LoVo (cell line): ENCODE measurements at regions not wholly inside any gene's neighbourhood (a gene's known extent, or its start where the extent isn't known, plus 50 kb on each side); places are given as distances from the start of the nearest gene placed in this dataset.
"Not testable (repeated sequence)": the region's sequence is repeated elsewhere in the genome, so short reads cannot be mapped to it uniquely, and the experiment has no call there.

Experiments used
- DNase-seq: peaks from one replicate; pipeline ENCODE4 v3.0.0-alpha.2; 2016; ENCODE audit warnings: low spot score

- no peak for DNase-seq
These were observed 473.8 kb upstream of the HSF2 start for GRCh38 chr6:121925534-121926255.

- no peak for DNase-seq
These were observed 470.2 kb upstream of the HSF2 start for GRCh38 chr6:121929301-121929700.

GRCh38 chr6:121932076-121932991, 467.1 kb upstream of the HSF2 start:
- peak; percentile 46 for DNase-seq

DNA sequence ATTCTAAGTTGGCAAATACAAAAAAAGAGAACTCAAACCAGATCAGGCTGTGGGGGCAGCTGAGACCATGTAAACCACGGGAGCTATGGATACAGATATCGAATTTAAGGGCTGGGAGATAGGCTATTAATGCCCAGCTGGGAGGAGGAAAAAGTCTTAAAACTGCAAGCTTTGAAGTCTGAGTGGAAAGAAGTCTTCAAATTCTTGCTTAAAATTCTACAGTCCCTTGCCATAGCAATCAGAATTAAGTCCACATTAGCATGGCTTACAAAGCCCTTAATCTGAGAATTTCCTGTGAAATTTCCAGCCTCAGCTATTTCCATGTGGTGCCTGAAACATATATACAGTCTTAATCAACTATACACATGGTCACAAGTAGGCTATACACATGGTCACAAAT, 465.0 kb upstream of the HSF2 start:
- DNase-seq = no peak

- no peak for DNase-seq
These were observed 458.7 kb upstream of the HSF2 start for GRCh38 chr6:121940728-121941127.

- DNase-seq = no peak
These were observed 455.1 kb upstream of the HSF2 start for GRCh38 chr6:121944354-121944753.

GRCh38 chr6:121951123-121951522, 448.3 kb upstream of the HSF2 start:
- no peak for DNase-seq

GRCh38 chr6:121951918-121952379, 447.5 kb upstream of the HSF2 start:
- DNase-seq = no peak

- DNase-seq = not testable (repeated sequence)
These were observed 444.1 kb upstream of the HSF2 start for GRCh38 chr6:121955401-121955800.

DNA sequence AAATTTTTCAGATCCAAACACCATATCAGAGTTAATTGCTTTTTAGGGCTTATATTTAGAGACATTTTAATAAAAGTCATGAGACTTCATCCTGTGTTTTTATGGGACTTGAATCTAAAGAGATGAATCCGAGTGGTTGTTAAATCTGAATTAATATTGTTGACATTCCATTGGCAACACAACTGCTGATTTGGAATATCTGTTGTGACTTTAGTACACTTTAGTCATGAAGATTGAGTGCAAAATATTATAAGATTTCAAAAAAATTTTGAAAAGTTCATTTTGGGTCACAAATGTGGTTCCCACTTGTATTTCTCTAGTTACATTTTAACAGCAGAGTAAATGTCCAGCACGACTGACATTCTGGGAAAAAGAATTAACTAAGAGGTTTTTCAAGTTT, 442.7 kb upstream of the HSF2 start:
- no peak for DNase-seq

DNA sequence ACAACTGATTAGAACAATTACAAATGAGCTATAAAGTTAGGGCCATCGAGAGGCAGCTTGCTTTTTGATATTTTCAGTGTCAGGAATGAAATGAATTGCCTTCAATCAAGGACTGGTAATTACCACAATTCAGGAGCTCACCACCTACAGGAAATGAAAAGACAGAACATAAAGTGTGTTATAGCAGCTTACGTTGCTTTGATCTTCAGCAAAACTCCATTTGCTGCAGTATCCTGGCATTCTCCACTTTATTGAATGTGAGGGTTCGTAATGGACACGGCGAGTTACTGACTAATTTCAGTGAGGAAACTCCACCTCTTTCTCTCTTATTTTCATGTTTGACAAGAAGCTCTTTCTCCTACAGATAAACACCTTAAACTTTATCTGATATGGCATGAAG, 440.0 kb upstream of the HSF2 start:
- DNase-seq = no peak

- DNase-seq = no peak
These were observed 437.8 kb upstream of the HSF2 start for GRCh38 chr6:121961619-121962125.

- no peak for DNase-seq
These were observed 435.6 kb upstream of the HSF2 start for GRCh38 chr6:121963826-121964225.

DNA sequence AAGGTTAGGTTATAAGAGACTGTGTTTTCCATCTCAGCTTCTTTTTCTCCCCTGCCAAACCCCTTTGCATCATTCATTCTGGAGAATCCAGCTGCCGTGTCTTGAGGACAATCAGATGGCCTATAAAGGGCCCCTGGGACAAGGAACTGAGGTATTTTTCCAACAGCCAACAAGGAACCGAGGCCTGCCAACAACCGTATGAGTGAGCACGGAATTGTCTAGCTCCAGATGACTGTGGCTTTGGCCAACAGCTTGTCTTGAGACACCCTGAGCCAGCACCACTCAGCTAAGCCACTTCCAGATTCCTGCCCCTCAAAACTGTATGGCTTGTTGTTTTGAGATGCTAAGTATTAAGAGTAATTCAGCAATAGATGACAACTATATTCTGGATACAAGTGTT, 433.7 kb upstream of the HSF2 start:
- DNase-seq = no peak

DNA sequence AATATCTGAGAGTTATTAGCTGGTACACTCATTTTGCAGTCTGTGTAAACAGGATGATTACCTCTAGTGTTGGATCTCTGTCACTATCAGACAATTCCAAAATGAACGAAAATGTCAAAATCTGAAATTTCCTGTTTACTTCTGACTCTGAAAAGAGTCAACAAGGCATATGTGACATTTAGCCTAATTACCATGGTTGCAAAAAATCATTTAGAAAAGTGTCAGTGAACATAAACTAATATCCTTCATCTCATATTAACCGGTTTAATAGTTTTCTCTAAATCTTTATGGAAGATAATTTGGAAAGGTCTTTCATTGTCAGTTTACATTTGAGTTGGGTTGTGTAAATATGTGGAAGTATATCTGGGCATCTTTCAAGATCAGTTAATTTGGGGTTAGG, 431.8 kb upstream of the HSF2 start:
- DNase-seq = no peak

DNA sequence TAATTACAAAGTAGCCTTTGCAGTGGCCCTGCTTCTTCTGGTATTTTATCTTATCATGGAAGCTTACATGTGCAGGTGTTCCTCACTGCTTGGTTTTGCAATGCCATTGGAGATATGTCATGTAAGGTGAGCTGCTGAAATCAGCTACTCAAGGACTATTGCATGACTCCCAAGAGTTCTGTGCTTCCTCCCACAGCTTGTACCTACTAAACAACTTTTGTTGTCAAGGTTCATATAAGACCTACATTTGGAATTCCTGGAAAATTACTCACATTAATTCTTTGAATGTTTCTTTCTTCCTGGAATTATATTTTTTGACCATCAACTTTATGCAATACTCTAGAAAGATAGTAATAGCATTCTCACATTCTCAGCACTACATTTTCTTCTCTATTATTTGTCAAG, 427.5 kb upstream of the HSF2 start:
- DNase-seq = peak; percentile 11

DNA sequence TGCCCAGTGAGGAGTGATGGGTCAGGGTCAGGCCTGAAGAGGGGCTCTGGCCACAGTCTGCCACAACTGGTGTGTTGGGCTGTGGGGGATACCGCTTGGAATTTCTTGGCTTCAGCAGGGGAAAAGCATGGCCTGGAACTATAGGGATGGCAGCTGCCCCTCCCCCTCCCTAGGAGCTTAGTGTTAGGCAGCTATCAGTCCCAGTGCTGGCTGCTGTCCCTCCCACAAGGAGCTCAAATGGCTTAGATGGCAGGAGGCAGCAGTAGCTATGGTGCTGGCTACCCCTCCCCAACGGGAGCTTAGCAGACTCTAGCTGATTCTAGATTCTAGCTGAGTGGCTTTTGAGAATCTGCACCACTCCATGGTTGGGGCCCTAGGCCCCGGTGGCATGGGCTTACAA, 414.5 kb upstream of the HSF2 start:
- DNase-seq = no peak

GRCh38 chr6:121993362-121993761, 406.1 kb upstream of the HSF2 start:
- DNase-seq = no peak

GRCh38 chr6:121994919-121995318, 404.5 kb upstream of the HSF2 start:
- no peak for DNase-seq

DNA sequence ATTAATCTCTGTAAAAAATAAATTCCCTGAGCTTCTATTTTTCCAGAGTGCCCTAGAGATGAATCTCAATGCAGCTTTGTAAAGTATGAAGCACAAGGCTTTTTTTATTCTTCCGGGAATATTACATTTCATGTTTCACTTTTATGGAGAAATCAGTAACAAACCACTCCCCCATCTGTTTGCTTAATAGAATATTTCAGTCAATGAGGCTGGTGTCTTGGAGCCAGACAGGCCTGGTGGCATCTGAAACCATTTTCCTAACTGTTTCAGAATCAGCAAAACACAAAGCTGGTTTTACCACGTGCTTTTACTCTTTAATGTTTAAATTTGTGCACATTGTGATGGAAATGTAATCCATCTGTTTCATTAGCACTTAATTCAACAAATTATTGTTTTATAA, 400.8 kb upstream of the HSF2 start:
- DNase-seq = no peak

DNA sequence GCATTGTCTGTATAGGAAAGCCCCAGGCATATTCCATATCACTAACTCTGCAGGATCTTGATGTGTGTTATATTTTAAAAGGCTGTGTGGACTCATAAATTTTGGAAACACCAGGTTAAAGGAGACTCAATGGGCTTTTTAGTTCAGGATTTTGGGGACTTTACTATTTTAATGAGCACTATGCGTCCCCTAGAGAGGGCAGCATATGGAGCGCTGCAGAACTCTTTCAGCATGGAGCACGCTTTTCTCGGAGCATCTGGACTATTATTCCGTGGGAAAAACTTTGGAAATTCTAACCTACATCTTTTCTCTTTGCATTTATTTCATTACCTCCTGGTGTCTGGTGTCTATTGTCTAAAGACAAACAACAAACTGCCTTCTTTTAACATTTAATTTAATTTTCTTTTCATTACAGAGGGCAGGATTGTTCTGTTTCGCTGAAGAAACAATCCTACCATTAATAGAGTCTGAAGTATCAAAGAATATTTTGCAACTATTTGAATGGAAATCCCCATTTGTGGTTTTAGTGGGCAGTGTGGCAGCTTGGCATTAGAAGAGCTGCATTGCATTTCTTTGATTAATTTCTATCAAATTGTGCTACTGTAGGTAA, 399.9 kb upstream of the HSF2 start:
- DNase-seq = no peak

GRCh38 chr6:122005661-122006060, 393.8 kb upstream of the HSF2 start:
- DNase-seq = no peak

- DNase-seq = no peak
These were observed 392.1 kb upstream of the HSF2 start for GRCh38 chr6:122007339-122007738.
